HG03097 (cell line): ENCODE measurements at regions not wholly inside any gene's neighbourhood (a gene's known extent, or its start where the extent isn't known, plus 50 kb on each side); places are given as distances from the start of the nearest gene placed in this dataset.

Source experiments
- ATAC-seq: cut with Tn5 transposase; IDR thresholded peaks from one replicate; pipeline ENCODE4 v1.9.1; 2021; ENCODE audit not compliant: unreplicated experiment, low FRiP score

DNA sequence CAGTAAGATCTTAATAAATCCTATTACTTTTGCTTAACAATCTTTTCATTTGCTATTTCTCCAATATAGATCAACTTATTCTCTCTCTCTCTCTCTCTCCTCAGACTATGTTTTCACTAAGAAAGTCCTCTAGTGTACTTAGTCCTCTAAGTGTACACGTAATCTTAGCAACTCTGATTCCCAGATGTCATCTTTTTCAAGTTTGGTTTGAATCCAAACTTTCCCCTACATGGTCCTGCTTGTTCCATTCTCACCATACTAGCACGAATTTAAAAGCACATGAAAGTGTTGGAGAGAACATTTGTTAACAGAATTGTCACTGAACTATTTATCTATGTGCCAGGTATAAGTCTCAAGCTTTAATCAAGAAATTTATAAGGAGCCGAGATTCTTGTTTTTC, 202.9 kb downstream of the SPRY2 start:
- no peak for ATAC-seq

- ATAC-seq: no peak
These were observed 206.6 kb downstream of the SPRY2 start for GRCh38 chr13:80134346-80134745.

DNA sequence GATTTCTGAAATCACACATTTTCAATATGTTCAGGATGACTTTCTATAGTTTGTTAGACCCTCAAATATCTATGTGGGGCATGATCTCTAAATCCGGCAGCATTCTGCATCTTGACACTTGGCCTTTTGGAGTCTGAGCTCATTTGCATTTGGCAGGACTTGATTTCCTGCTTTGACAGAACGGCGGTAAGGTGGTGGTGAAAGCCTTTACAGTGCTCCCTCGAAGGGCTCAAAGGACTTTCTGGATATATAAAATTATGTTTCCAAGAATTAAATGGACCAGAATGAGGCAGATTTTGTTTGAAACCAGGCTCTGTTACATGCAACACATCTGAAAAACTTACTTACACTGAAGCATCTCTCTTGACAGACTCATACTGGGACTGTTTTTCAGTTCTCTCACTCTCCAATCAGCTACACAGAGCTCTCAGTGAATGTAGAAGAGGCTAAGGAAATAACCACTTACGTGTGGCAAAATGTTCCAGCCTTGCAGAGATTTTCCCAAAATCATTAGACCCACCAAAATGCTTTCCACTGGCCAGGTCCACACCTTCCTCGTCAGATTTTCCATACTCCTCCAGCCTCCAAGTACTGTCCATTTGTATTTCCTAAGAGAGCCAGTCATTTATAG, 207.2 kb downstream of the SPRY2 start:
- no peak for ATAC-seq

DNA sequence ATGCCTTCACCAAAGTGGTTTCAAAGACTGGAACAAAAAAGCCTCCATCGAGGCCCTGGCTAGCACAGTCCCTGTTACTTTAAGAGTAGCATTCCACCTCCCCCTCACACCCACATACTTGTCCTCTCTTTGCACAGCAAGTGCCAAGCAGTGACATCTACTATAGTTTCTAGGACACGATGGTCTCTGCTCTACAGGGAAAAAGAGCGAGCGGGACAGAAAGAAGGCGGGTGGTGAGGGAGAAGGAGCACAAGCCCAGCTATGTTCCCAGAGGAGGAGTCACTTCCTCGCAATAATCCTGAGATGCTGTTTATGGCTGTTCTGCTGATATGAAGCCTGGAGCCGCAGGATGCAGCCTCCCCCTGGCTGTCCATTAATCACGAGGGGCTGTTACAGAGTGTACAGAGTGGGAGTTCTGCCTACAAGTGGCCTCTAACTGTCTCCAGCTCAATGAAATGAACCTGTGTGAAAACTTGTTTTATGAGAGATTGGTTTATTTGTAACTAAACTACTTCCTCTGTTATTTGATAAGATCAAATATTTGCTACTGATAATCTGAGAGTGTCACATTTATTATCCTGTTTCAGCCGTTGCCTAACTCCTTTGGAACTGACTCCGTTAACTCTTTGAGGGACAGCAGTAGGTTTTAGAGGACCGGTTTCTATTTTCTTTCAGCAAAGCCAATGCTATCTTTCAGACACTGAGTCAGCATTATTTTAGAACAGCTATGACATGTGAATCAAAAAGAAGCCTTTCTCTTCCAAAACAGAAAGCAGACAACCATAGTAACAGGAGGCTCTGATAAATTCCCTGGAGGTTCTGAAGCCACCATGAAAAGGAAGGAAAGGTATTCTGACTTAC, 208.0 kb downstream of the SPRY2 start:
- ATAC-seq: no peak

DNA sequence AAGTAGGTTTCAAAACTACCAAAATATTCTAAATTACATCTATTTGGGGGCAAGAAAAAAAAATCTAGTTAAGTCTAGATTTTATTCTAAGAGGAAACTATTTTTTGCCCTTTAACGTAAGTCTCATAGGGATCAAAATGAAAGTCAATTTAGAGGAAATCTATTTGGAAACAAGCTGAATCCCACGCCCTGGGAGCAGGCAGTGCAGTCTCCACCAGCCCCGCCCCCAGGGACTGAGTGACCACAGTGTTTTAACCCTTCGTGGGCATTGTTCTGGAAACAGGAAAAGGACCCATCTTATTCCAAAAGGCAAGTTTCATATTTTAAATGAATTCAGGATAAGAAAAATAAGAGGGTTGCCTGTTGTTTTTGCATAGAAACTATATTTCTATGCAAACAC, 209.7 kb downstream of the SPRY2 start:
- ATAC-seq: no peak

GRCh38 chr13:80126389-80127068, 214.4 kb downstream of the SPRY2 start:
- no peak for ATAC-seq

DNA sequence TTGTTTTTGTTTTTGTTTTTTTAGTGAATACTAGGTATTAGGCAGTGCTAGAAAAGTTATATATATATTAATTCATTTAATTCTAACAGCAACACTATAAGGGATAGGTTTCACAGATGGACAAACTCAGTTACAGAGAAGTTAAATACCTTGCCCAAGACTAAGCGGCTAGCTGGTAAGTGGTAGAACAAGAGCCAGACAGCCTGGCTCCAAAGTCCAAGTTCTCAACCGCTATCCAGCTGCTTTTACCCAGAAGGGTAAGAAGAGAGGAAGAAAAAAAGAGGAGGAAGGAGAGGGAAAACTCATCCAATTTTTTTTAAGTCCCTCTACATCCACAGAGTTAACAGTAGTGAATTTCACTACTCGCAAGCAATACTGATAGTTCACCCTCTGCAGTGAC, 217.0 kb downstream of the SPRY2 start:
- no peak for ATAC-seq

GRCh38 chr13:80121038-80121437, 219.9 kb downstream of the SPRY2 start:
- ATAC-seq: peak; percentile 54

- ATAC-seq: no peak
These were observed 222.4 kb downstream of the SPRY2 start for GRCh38 chr13:80118506-80118905.

GRCh38 chr13:80118099-80118498, 222.8 kb downstream of the SPRY2 start:
- no peak for ATAC-seq

DNA sequence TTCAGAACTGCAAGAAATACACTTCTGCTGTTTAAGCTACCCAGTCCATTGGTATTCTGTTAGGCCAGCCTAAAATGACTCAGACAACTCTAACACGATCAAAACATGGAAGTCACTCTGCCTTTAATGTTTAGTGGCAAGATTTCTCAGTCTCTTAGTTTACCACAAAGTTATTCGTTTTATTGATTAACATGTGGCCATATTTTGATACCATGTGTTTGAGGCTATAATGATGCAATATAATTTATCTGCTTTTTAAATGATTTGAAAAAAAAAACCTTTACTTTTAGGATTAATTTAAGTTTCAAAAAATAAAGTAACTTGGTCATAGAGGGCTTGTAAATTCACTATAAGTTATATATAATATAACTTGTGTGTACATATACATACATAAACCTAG, 223.4 kb downstream of the SPRY2 start:
- no peak for ATAC-seq

DNA sequence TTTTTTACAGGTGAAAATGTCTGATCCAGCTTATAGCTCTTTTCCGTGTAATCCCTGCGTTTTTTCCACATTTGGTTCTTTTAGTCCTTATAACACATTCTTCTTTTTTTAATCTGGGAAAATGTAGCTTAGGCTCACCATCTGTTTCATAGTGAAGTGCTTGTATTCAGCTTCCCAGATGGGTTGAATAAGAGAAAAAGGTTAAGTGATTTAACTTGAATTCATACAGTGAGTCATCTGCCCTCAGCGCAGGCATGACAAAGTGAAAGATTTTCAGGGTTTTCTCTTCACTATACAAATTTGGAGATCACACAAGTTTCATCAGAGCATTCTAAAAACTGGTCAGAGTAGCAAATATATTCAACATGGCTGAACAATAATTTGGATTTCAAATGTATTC, 224.8 kb downstream of the SPRY2 start:
- no peak for ATAC-seq

DNA sequence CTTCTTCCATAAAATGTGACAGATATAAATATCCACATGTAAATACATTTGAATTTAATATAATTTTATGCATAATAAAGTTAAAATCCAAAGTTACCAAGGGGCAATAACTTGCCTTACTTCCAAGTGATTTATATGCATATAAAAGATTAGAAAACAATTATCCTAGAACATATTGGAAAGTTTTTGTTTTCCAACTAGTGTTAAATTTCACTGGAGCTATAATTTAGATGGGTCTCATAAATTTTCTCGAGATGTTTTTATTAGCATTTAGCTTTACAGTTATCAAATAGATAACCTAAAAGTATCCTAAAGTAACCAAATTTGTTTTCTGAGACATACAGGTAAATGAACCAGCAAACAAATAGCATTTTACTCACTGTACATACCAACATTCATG, 225.3 kb downstream of the SPRY2 start:
- no peak for ATAC-seq

- no peak for ATAC-seq
These were observed 227.0 kb downstream of the SPRY2 start for GRCh38 chr13:80113714-80114454.

DNA sequence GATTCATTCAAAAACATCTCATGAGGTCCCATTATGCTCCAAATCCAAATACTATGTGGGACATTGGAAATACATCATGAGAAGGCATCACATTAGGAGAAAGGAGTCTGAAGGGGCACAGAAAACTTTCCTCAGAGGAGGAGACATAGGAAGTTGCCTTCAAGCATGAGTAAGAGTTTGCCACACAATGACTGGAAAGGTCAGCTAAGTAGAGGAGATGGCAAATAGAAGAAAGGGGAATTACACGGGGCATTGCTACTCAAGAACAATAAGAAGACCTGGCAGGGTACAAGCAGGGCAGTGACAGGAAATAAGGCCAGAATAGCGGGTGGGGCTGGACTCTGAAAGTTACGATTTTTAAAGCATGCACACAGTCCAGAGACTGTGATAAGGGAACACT, 231.6 kb downstream of the SPRY2 start:
- ATAC-seq: no peak

DNA sequence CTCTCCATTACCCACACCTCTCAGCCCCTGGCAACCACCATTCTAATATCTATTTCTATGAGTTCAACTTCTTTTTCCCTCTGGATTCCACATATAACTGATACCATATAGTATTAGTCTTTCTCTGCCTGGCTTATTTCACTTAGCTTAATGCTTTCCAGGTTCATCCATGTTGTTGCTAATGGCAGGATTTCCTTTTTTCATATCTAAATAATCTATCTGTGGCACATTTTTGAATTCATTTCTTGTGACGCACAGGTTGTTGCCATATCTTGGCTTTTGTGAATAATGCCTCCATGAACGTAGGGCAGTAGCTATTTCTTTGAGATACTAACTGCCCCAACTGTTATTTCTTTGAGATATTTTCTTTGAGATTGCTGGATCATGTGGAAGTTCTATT, 235.6 kb downstream of the SPRY2 start:
- ATAC-seq: no peak

DNA sequence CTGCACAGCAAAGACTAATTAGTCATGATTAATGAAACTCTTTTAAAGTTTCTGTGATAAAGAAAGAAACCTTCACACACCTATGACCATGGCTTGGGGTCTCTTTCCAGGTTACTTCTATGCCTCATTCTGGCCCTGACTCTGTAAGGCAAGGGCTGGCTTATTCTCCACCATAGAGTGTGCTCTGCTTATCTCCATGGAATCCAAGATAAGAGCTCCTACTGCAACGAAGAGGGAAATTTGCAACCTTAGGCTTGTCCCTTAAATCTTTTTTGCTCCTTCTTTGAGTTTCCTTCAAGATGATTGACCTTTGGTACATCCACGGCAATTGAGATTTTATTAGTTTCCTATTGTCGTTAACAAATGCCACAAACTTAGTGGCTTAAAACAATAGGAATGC, 239.9 kb downstream of the SPRY2 start:
- no peak for ATAC-seq

DNA sequence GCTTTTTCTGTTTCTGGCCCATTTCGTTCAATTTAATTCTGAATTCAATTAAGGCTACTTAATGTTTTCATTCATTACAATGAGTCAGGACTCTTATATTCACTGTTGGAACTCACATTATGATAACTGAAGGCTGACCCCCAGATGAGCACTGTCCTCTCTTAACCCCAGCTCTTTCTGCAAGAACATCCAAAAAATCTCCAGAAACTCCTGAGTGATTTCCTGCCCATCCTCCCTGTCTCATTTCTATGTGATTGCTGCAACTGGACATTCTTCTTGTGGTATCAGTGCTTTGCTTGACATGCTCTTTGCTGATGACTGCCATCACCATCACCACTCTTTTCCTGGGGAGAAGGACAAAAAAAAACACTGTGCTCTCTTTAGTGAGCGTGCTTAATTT, 240.3 kb downstream of the SPRY2 start:
- ATAC-seq: no peak

DNA sequence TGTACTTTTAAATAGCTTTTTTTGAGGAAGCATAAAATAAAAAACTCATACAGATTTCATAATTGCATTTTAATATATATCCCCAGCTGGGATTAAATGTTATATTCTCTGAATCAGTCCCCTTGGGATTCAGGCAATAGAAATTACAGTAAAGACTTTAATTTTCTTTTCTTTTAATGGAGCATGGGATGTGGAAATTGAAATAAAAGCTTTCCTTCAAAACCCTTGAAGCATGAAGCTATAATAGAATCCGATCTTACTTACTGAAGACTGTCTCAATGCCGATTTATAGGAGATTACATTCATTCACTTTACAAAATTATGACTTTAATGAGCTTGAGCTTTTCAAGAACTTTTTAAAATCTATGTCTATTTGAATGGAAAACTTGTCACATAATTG, 243.4 kb downstream of the SPRY2 start:
- ATAC-seq: no peak

DNA sequence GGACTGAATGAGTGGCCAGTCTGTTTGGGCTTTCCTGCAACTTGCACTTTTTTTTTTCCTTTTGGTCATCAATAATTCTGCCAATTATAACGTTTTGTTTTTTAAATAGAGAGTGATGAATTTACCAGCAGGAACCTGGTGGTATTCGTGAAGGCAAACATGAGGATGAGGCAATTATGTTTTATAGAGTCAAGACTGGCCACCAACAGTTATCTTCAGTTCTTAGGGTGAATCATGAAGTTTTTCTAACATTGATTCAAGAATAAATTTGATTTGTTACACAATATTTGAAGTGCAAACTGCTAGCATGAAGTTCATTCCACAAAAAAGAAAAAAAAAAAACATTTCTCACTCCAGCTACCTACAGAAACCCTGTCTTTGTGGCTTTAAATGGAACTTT, 244.5 kb downstream of the SPRY2 start:
- no peak for ATAC-seq

- no peak for ATAC-seq
These were observed 246.4 kb downstream of the SPRY2 start for GRCh38 chr13:80094526-80094925.
